ENCODE measurements at regions not wholly inside any gene's neighbourhood (a gene's known extent, or its start where the extent isn't known, plus 50 kb on each side); places are given as distances from the start of the nearest gene placed in this dataset.

DNA sequence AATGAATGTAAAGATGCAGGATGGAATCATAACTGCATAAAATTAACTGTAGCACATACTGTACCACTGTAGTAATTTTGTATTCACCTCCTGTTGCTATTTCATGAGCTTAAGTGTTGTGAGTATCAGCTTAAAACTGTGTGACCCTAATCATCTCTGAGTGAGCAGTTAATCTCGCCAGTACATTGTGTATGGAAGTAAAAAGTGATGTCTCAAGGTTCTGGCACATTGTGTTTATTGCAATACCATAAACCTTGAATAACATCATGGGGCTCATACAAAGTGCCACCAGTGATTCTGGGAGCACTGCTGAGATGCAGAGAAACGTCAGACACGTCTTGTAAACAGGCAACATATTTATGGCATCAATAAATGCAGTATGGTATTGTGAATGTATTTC lies 124.5 kb downstream of the PMAIP1 start:
- no peaks in the 10 kb centered on the region for H3K36me3 ChIP-seq (replicated peaks in 1 of 2)
- peaks cover 0 to 5% of the 10 kb centered on the region in 2 donors for H3K4me1 ChIP-seq (replicated peaks in 1 of 2)
- H3K27me3 ChIP-seq, result no peaks in the 10 kb centered on the region
- WGBS, 4 donors, result 36 to 64% (median 51%) methylated on average over 3 of the region's 3 CpGs
- DNase-seq, result no peak
- no peak overlapping the region for H3K4me3 ChIP-seq
- H3K9me3 ChIP-seq (replicated peaks in 1 of 3), result no peaks in the 10 kb centered on the region
- intact Hi-C loops (cut with DNase I), result no loop called here
- TF ChIP-seq, protein P1, sequence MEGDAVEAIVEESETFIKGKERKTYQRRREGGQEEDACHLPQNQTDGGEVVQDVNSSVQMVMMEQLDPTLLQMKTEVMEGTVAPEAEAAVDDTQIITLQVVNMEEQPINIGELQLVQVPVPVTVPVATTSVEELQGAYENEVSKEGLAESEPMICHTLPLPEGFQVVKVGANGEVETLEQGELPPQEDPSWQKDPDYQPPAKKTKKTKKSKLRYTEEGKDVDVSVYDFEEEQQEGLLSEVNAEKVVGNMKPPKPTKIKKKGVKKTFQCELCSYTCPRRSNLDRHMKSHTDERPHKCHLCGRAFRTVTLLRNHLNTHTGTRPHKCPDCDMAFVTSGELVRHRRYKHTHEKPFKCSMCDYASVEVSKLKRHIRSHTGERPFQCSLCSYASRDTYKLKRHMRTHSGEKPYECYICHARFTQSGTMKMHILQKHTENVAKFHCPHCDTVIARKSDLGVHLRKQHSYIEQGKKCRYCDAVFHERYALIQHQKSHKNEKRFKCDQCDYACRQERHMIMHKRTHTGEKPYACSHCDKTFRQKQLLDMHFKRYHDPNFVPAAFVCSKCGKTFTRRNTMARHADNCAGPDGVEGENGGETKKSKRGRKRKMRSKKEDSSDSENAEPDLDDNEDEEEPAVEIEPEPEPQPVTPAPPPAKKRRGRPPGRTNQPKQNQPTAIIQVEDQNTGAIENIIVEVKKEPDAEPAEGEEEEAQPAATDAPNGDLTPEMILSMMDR (IDR thresholded peaks at IDR 0.05), result no peak
- no peak for TF ChIP-seq POLR2A (IDR thresholded peaks at IDR 0.05)
- no peak overlapping the region for H3K27ac ChIP-seq

- no peaks in the 10 kb centered on the region for H3K9me3 ChIP-seq (replicated peaks in 1 of 3)
Observed at GRCh38 chr18:60022671-60023276, 123.0 kb downstream of the PMAIP1 start.

GRCh38 chr18:60021556-60021955 lies 121.8 kb downstream of the PMAIP1 start:
- no peak for TF ChIP-seq POLR2A (IDR thresholded peaks at IDR 0.05)
- TF ChIP-seq, protein P1 (IDR thresholded peaks at IDR 0.05), result no peak
- Histone ChIP-seq H3K27ac (no peak overlapping the region), H3K9me3 (replicated peaks in 1 of 3) (no peaks in the 10 kb centered on the region), H3K4me3 (no peak overlapping the region), H3K4me1 (replicated peaks in 1 of 2) (peaks cover 0 to 5% of the 10 kb centered on the region in 2 donors), H3K27me3 (no peaks in the 10 kb centered on the region), H3K36me3 (replicated peaks in 1 of 2) (no peaks in the 10 kb centered on the region)
- no peak for DNase-seq
- intact Hi-C loops (cut with DNase I), result no loop called here

More at GRCh38 chr18:60022671-60023276, 123.0 kb downstream of the PMAIP1 start:
- Histone ChIP-seq H3K36me3 (replicated peaks in 1 of 2) (no peaks in the 10 kb centered on the region), H3K4me3 (no peak overlapping the region), H3K4me1 (replicated peaks in 1 of 2) (peaks cover 0 to 5% of the 10 kb centered on the region in 2 donors), H3K27me3 (no peaks in the 10 kb centered on the region), H3K27ac (no peak overlapping the region)
- TF ChIP-seq, protein P1 (IDR thresholded peaks at IDR 0.05), result no peak
- TF ChIP-seq POLR2A (IDR thresholded peaks at IDR 0.05), result no peak
- intact Hi-C loops (cut with DNase I), result no loop called here
- DNase-seq, result no peak
- WGBS, 4 donors, result 43 to 62% (median 60%) methylated on average over 2 of the region's 2 CpGs

DNA sequence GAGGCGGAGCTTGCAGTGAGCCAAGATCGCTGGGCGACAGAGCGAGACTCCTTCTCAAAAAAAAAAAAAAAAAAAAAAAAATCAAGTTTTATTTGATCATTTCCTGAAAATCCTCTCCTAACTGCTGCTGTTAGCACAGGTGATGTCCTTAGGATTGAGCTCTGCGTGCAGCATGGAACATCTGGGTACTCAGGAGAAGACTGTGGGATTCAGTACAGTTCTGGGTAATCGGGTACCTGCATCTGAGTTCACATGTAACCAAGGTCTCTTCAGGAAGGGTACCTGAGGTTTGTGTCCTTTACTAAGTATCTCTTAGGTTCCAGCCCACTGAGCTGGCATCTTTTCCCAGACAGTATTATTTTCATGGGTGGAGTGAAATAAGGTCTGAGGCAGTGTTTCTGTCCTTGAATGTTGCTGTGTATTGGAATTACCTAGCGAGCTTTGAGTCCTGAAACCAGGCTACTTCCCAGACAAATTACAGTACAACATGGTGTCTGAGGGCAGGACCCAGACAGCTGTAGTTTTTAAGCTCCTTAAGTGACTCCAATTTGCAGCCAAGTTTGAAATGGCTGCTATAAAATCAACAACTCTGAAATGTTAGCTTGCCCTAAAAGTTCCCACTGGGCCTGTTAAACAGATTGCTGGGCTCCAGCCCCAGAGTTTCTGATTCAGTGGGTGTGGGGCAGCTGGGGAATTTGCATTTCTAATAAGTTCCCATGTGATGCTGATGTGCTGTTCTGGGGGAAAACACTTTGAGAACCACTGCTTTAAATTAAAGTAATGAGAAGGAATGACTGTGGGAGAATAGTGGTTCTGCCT lies 120.5 kb downstream of the PMAIP1 start:
- peaks cover 0 to 5% of the 10 kb centered on the region in 2 donors for H3K4me1 ChIP-seq (replicated peaks in 1 of 2)
- H3K4me3 ChIP-seq, result no peak overlapping the region
- no peaks in the 10 kb centered on the region for H3K27me3 ChIP-seq
- no peaks in the 10 kb centered on the region for H3K36me3 ChIP-seq (replicated peaks in 1 of 2)
- DNase-seq, result no peak
- intact Hi-C loops (cut with DNase I), result no loop called here
- H3K9me3 ChIP-seq (replicated peaks in 1 of 3), result no peaks in the 10 kb centered on the region
- H3K27ac ChIP-seq, result no peak overlapping the region
- whole genome bisulfite sequencing, 4 donors, result 81 to 84% (median 83%) methylated on average over 7 of the region's 7 CpGs
- no peak for TF ChIP-seq POLR2A (IDR thresholded peaks at IDR 0.05)
- TF ChIP-seq, protein P1 (IDR thresholded peaks at IDR 0.05), result no peak

Measured in adrenal gland (tissue), 9 donors.